Dendritic cell treated with granulocyte-macrophage colony-stimulating factor and Interleukin-4, amounts not matched to agents 40 ng/mL and 50 ng/mL, for 4 days (primary cell): ENCODE measurements at regions not wholly inside any gene's neighbourhood (a gene's known extent, or its start where the extent isn't known, plus 50 kb on each side); places are given as distances from the start of the nearest gene placed in this dataset.
"Not testable (repeated sequence)": the region's sequence is repeated elsewhere in the genome, so short reads cannot be mapped to it uniquely, and the experiment has no call there.

Experiments used
- H3K27ac Mint-ChIP-seq: one replicate; pipeline ENCODE4 v1.8.0; 2022; ENCODE audit warnings: mild to moderate bottlenecking, mixed read lengths
- H3K27me3 Mint-ChIP-seq: one replicate; pipeline ENCODE4 v1.8.0; 2022; ENCODE audit warnings: mild to moderate bottlenecking, mixed read lengths
- H3K36me3 Mint-ChIP-seq: one replicate; pipeline ENCODE4 v1.8.0; 2022; ENCODE audit warnings: low read depth, mixed read lengths
- H3K4me1 Mint-ChIP-seq: one replicate; pipeline ENCODE4 v1.8.0; 2022; ENCODE audit warnings: low read depth, mixed read lengths
- H3K4me3 Mint-ChIP-seq: one replicate; pipeline ENCODE4 v1.8.0; 2022; ENCODE audit warnings: mild to moderate bottlenecking, moderate library complexity, mixed read lengths
- H3K9me3 Mint-ChIP-seq: one replicate; pipeline ENCODE4 v1.8.0; 2022; ENCODE audit warnings: mixed read lengths
- intact Hi-C: fragments of 100-400 bp; cut with micrococcal nuclease; formaldehyde crosslinking; loops from one replicate; pipeline ENCODE4 v1.15.0; 2022

DNA sequence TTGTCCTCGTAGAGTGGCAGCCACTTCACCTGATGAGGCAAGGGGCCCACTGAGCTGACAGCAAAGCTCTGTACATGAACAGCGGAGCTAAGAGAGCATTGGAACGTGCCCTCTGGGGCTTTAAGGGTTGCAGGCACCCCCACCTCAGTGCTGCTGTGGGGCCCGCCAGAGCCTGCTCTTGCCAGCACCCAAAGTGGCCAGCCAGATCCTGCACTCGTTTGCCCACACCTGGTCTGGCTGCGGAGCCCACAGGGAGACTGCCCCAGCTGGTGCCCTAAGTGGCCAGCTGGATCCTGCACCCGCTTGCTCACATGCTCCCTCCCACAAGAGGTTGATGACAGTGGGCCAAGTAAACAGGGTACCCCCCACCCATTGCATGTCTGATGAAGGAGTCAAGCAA is 783.4 kb upstream of the MIR17HG start:
- Mint-ChIP-seq H3K27me3 (no peaks in the 10 kb centered on the region), H3K4me3 (no peak overlapping the region), H3K9me3 (peaks cover 28% of the 10 kb centered on the region), H3K36me3 (no peaks in the 10 kb centered on the region), H3K4me1 (peaks cover 13% of the 10 kb centered on the region), H3K27ac (no peak overlapping the region)
- intact Hi-C loops, result no loop called here

GRCh38 chr13:90564566-90564965 is 782.9 kb upstream of the MIR17HG start:
- H3K4me3 Mint-ChIP-seq, result no peak overlapping the region
- peaks cover 13% of the 10 kb centered on the region for H3K4me1 Mint-ChIP-seq
- H3K9me3 Mint-ChIP-seq, result peaks cover 28% of the 10 kb centered on the region
- intact Hi-C loops, result no loop called here
- no peak overlapping the region for H3K27ac Mint-ChIP-seq
- H3K36me3 Mint-ChIP-seq, result no peaks in the 10 kb centered on the region
- H3K27me3 Mint-ChIP-seq, result no peaks in the 10 kb centered on the region

DNA sequence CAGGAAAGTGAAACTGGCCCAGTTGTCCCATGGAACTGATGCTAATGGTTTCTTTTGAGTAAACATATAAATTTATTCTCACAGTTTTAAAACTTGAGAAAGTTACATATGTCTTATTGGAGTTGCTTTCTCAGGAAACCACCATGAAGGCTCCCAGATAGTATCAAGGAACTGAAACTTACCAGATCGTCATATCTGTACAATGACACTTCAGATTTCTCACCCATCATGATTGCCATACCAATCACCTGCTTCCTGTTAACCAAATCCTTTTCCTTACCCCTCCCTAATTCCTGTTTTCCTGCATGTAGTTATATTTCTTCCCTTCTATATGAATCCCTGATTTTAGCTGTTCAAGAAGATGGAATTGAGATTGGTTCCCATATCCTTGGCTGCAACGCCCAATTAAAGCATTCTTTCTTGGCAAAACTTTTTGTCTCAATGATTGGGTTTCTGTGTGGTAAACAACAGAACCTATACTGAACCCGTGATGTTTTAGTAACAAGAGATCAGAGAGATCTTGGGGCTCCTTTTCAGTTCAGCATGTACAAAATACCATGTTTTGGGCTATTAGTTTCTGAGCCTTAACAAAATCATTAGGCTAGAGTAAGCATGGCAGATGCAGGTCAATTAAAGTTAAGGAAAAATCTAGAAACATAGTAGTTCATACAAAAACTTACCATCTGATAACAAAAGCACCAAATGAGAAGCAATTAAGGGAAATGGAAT is 781.3 kb upstream of the MIR17HG start:
- Mint-ChIP-seq H3K36me3 (no peaks in the 10 kb centered on the region), H3K4me1 (peaks cover 13% of the 10 kb centered on the region), H3K9me3 (peaks cover 28% of the 10 kb centered on the region), H3K27me3 (no peaks in the 10 kb centered on the region), H3K4me3 (no peak overlapping the region), H3K27ac (peak overlapping the region; percentile 9)
- intact Hi-C loops, result no loop called here

GRCh38 chr13:90568165-90568564 is 779.3 kb upstream of the MIR17HG start:
- H3K4me1 Mint-ChIP-seq, result peaks cover 13% of the 10 kb centered on the region
- H3K9me3 Mint-ChIP-seq, result peaks cover 28% of the 10 kb centered on the region
- intact Hi-C loops, result no loop called here
- no peak overlapping the region for H3K27ac Mint-ChIP-seq
- H3K27me3 Mint-ChIP-seq, result no peaks in the 10 kb centered on the region
- H3K4me3 Mint-ChIP-seq, result no peak overlapping the region
- H3K36me3 Mint-ChIP-seq, result no peaks in the 10 kb centered on the region

DNA sequence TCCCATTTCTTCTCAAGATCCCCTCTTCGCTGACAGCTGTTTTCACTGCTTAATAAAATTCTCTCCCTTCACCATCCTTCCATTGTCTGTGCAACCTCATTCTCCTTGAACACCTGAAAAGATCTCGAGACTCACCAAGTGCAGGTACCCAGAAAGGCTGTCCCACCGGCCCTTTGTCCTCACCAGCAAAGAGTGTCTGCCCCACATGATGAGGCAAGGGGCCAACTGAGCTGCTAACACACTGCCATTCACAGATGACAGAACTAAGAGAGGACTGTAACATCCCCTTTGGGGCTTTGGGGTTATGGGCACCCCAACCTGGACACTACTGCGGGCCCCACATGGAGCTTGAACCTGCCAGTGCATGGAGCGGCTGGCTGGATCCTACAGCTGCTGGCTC is 771.4 kb upstream of the MIR17HG start:
- Mint-ChIP-seq H3K4me3 (no peak overlapping the region), H3K9me3 (peaks cover 14% of the 10 kb centered on the region), H3K36me3 (no peaks in the 10 kb centered on the region), H3K27me3 (no peaks in the 10 kb centered on the region), H3K27ac (no peak overlapping the region), H3K4me1 (no peaks in the 10 kb centered on the region)
- intact Hi-C loops, result no loop called here

- no peaks in the 10 kb centered on the region for H3K36me3 Mint-ChIP-seq
- no peak overlapping the region for H3K4me3 Mint-ChIP-seq
- H3K4me1 Mint-ChIP-seq, result no peaks in the 10 kb centered on the region
- intact Hi-C loops, result no loop called here
- no peak overlapping the region for H3K27ac Mint-ChIP-seq
- H3K9me3 Mint-ChIP-seq, result peaks cover 14% of the 10 kb centered on the region
- no peaks in the 10 kb centered on the region for H3K27me3 Mint-ChIP-seq
Observed at GRCh38 chr13:90577726-90578125, 769.8 kb upstream of the MIR17HG start.

- Mint-ChIP-seq H3K27ac (no peak overlapping the region), H3K27me3 (no peaks in the 10 kb centered on the region), H3K9me3 (peaks cover 8% of the 10 kb centered on the region), H3K4me1 (no peaks in the 10 kb centered on the region), H3K4me3 (no peak overlapping the region), H3K36me3 (no peaks in the 10 kb centered on the region)
- intact Hi-C loops, result no loop called here
Observed at GRCh38 chr13:90585392-90585791, 762.1 kb upstream of the MIR17HG start.

DNA sequence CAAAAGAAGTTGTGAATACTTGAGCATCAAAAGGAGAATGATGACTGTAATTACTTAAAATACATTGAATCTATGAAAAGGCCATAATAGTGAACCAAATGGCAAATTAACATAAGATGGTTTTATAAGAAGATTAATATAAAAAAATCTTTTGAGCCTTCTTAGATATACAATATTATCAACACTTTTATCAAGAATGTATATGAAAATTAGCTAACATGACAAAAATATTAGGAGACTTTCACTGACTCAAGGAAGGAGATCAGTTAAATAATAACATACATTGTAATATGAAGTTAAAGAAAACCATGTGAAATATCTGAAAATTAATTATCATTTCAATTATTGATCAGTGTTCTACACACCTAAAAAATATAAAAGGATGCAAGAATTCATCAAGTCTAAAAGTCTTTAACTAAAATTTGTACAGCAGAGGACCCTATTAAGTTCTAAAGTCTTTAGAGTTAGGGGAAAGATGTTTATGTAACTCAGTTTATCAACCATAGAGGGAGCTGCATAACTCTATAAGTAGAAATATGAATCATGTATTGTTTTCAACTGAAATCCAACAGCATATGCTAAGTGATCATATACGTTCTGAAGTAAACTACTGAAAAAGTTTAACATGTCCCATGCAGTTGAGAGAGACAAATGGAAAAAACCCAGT is 756.1 kb upstream of the MIR17HG start:
- no peaks in the 10 kb centered on the region for H3K4me1 Mint-ChIP-seq
- H3K27ac Mint-ChIP-seq, result no peak overlapping the region
- no peaks in the 10 kb centered on the region for H3K27me3 Mint-ChIP-seq
- no peak overlapping the region for H3K4me3 Mint-ChIP-seq
- H3K36me3 Mint-ChIP-seq, result no peaks in the 10 kb centered on the region
- intact Hi-C loops, result no loop called here
- H3K9me3 Mint-ChIP-seq, result no peaks in the 10 kb centered on the region

DNA sequence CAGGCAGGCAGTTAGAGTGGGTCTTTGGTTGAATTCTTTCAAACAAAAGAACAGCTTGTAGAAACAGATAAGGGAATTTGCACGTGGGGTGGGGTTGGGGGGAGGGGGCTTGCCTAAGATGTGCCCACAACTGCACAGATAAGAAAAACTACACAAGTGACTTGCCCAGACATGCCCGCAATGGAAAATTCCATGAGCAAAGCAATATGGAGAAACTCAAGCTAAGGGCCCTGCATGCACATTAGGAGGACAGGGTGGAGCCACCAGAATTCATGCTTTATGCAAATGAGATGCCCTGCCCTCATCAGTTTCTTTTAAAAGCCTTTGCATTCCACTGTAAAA is 755.6 kb upstream of the MIR17HG start:
- no peaks in the 10 kb centered on the region for H3K27me3 Mint-ChIP-seq
- no peak overlapping the region for H3K27ac Mint-ChIP-seq
- no peaks in the 10 kb centered on the region for H3K9me3 Mint-ChIP-seq
- intact Hi-C loops, result no loop called here
- H3K4me3 Mint-ChIP-seq, result no peak overlapping the region
- no peaks in the 10 kb centered on the region for H3K36me3 Mint-ChIP-seq
- H3K4me1 Mint-ChIP-seq, result no peaks in the 10 kb centered on the region

- Mint-ChIP-seq H3K4me3 (no peak overlapping the region), H3K9me3 (no peaks in the 10 kb centered on the region), H3K27ac (no peak overlapping the region), H3K4me1 (no peaks in the 10 kb centered on the region), H3K36me3 (no peaks in the 10 kb centered on the region), H3K27me3 (no peaks in the 10 kb centered on the region)
- intact Hi-C loops, result no loop called here
Observed at GRCh38 chr13:90592943-90593342, 754.5 kb upstream of the MIR17HG start.

GRCh38 chr13:90594681-90595080 is 752.8 kb upstream of the MIR17HG start:
- Mint-ChIP-seq H3K27me3 (no peaks in the 10 kb centered on the region), H3K36me3 (no peaks in the 10 kb centered on the region), H3K4me3 (no peak overlapping the region), H3K9me3 (no peaks in the 10 kb centered on the region), H3K4me1 (no peaks in the 10 kb centered on the region), H3K27ac (no peak overlapping the region)
- intact Hi-C loops, result no loop called here

GRCh38 chr13:90605664-90606063 is 741.8 kb upstream of the MIR17HG start:
- no peaks in the 10 kb centered on the region for H3K4me1 Mint-ChIP-seq
- no peak overlapping the region for H3K27ac Mint-ChIP-seq
- no peaks in the 10 kb centered on the region for H3K36me3 Mint-ChIP-seq

GRCh38 chr13:90606921-90607320 is 740.6 kb upstream of the MIR17HG start:
- H3K9me3 Mint-ChIP-seq, H3K27me3 Mint-ChIP-seq, H3K4me1 Mint-ChIP-seq, H3K36me3 Mint-ChIP-seq, H3K4me3 Mint-ChIP-seq, intact Hi-C loops, H3K27ac Mint-ChIP-seq: not testable (repeated sequence)

More at GRCh38 chr13:90605664-90606063, 741.8 kb upstream of the MIR17HG start:
- intact Hi-C loops, result no loop called here
- Mint-ChIP-seq H3K27me3 (no peaks in the 10 kb centered on the region), H3K4me3 (no peak overlapping the region), H3K9me3 (peaks cover 8% of the 10 kb centered on the region)

DNA sequence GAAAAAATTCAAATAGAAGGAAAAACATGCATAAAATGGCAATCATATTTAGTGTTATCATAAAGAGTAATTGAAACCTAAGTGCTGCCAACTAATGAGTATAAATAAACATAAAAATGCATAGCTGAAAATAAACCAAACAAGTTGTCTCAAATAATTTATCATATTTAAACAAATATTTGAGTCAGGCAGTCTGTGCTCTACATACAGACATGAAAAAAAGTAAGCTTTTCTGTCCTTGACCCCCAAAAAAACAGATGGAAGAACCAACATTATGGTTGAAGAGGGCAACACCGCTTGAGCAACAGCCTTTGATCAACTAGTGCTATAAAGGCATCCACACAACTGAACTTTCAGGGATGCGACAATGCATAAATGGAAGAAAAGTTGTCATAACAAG is 735.1 kb upstream of the MIR17HG start:
- H3K4me1 Mint-ChIP-seq, result no peaks in the 10 kb centered on the region
- H3K27me3 Mint-ChIP-seq, result no peaks in the 10 kb centered on the region
- intact Hi-C loops, result no loop called here
- H3K4me3 Mint-ChIP-seq, result no peak overlapping the region
- H3K9me3 Mint-ChIP-seq, result peaks cover 42% of the 10 kb centered on the region
- no peak overlapping the region for H3K27ac Mint-ChIP-seq
- no peaks in the 10 kb centered on the region for H3K36me3 Mint-ChIP-seq
